ENCODE measurements at regions not wholly inside any gene's neighbourhood (a gene's known extent, or its start where the extent isn't known, plus 50 kb on each side); places are given as distances from the start of the nearest gene placed in this dataset.

DNA sequence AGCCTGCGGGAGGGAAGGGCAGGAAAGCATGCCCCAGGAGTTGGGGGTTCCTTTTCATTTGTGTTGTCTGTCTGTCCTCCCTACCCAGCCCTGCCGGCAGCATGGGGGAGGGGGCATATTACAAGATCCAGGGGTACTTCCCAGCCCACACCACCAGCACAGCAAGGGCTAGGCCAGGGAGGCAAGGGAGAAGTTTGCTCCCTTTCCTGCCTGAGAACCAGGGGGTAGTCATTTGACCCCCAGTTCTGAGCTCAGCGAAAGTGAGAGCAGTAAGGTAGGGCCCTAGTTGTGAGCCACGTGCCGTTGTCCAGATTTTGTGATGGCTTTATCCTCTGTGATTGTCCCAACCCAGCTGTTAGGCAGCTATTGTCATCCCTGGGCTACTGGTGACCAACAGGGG lies 364.7 kb downstream of the BCL11B start:
- TF ChIP-seq, protein P1, sequence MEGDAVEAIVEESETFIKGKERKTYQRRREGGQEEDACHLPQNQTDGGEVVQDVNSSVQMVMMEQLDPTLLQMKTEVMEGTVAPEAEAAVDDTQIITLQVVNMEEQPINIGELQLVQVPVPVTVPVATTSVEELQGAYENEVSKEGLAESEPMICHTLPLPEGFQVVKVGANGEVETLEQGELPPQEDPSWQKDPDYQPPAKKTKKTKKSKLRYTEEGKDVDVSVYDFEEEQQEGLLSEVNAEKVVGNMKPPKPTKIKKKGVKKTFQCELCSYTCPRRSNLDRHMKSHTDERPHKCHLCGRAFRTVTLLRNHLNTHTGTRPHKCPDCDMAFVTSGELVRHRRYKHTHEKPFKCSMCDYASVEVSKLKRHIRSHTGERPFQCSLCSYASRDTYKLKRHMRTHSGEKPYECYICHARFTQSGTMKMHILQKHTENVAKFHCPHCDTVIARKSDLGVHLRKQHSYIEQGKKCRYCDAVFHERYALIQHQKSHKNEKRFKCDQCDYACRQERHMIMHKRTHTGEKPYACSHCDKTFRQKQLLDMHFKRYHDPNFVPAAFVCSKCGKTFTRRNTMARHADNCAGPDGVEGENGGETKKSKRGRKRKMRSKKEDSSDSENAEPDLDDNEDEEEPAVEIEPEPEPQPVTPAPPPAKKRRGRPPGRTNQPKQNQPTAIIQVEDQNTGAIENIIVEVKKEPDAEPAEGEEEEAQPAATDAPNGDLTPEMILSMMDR (conservative IDR thresholded peaks at IDR 0.05) = no peak
- TF ChIP-seq ZFX (IDR thresholded peaks at IDR 0.05) = no peak
